HepG2 (cell line): ENCODE measurements at regions not wholly inside any gene's neighbourhood (a gene's known extent, or its start where the extent isn't known, plus 50 kb on each side); places are given as distances from the start of the nearest gene placed in this dataset.

Source experiments
- AFF4 ChIP-seq: sonication (generic); formaldehyde crosslinking; IDR thresholded peaks from 2 replicates; pipeline ENCODE4 v1.4.0; 2020; ENCODE audit warnings: missing genetic modification reagents
- ARNTL ChIP-seq: sonication (generic); formaldehyde crosslinking; IDR thresholded peaks from 2 replicates; pipeline ENCODE4 v1.4.0; 2020; ENCODE audit warnings: mild to moderate bottlenecking, missing genetic modification reagents
- BCL6 ChIP-seq: IDR thresholded peaks from 2 replicates; pipeline ENCODE4 v1.6.1; 2016; ENCODE audit warnings: missing genetic modification reagents, missing compliant biosample characterization
- ETV5 ChIP-seq: IDR thresholded peaks from 2 replicates; pipeline ENCODE4 v1.6.1; 2018; ENCODE audit warnings: missing biosample characterization, missing genetic modification reagents, inconsistent platforms, borderline replicate concordance
- IKZF5 ChIP-seq: IDR thresholded peaks from 2 replicates; pipeline ENCODE4 v1.6.1; 2018; ENCODE audit warnings: missing genetic modification reagents, mild to moderate bottlenecking, missing compliant biosample characterization
- MTF1 ChIP-seq: sonication (generic); formaldehyde crosslinking; IDR thresholded peaks from 2 replicates; pipeline ENCODE4 v1.5.0; 2020; ENCODE audit warnings: missing genetic modification reagents
- NFKBIZ ChIP-seq: IDR thresholded peaks from 2 replicates; pipeline ENCODE4 v1.6.1; 2018; ENCODE audit warnings: missing genetic modification reagents, missing compliant biosample characterization
- PHF5A ChIP-seq: IDR thresholded peaks from one replicate; pipeline ENCODE4 v1.6.1; 2018; ENCODE audit warnings: low read depth, missing genetic modification reagents; ENCODE audit not compliant: unreplicated experiment
- RCOR2 ChIP-seq: IDR thresholded peaks from 2 replicates; pipeline ENCODE4 v1.6.1; 2016; ENCODE audit warnings: missing biosample characterization, missing genetic modification reagents
- SIN3B ChIP-seq: fragments of 150-350 bp; IDR thresholded peaks from 2 replicates; pipeline ENCODE4 v1.6.1; 2014; ENCODE audit warnings: low read length
- TEF ChIP-seq: sonication (generic); formaldehyde crosslinking; IDR thresholded peaks from 2 replicates; pipeline ENCODE4 v1.5.0; 2020; ENCODE audit warnings: missing genetic modification reagents
- TMF1 ChIP-seq: sonication (generic); formaldehyde crosslinking; IDR thresholded peaks from 2 replicates; pipeline ENCODE4 v1.8.1; 2022; ENCODE audit warnings: low read depth, missing genetic modification reagents
- ZHX2 ChIP-seq, 2 experiments: sonication (generic) in 1 of 2; formaldehyde crosslinking in 1 of 2; IDR thresholded peaks; 2 replicates each; pipeline versions ENCODE4 v1.6.1 to v1.9.0; 2014 to 2022; ENCODE audit warnings: antibody characterized with exemption in 1 of 2, borderline replicate concordance in 1 of 2, inconsistent platforms in 1 of 2, low read depth in 1 of 2, missing genetic modification reagents in 1 of 2
- ZNF552 ChIP-seq: sonication (generic); formaldehyde crosslinking; IDR thresholded peaks from 2 replicates; pipeline ENCODE4 v1.9.0; 2022; ENCODE audit warnings: missing genetic modification reagents, mild to moderate bottlenecking, borderline replicate concordance
- TF ChIP-seq, protein P1 (sequence below): IDR thresholded peaks from 2 replicates; pipeline ENCODE4 v1.6.1; 2016; ENCODE audit warnings: missing genetic modification reagents, missing compliant biosample characterization
- TF ChIP-seq, protein P2 (sequence below): sonication (generic); formaldehyde crosslinking; IDR thresholded peaks from 2 replicates; pipeline ENCODE4 v1.8.1; 2023; ENCODE audit warnings: mild to moderate bottlenecking, moderate library complexity, missing genetic modification reagents

GRCh38 chr14:53217316-53217994 is 64.3 kb upstream of the DDHD1 start (continued):
- TF ChIP-seq ZHX2 (IDR thresholded peaks at IDR 0.05; ENCODE audit: low read depth) (no peak), ZHX2 (CRISPR knock-in tag; IDR thresholded peaks at IDR 0.05; ENCODE audit: borderline replicate concordance) (no peak), TEF (CRISPR knock-in tag) (no peak), BCL6 (0 out of 2 replicates have a peak, but pooled peaks have one; percentile 17), AFF4 (CRISPR knock-in tag) (no peak), SIN3B (no peak), PHF5A (CRISPR knock-in tag) (no peak), ETV5 (CRISPR knock-in tag) (0 out of 2 replicates have a peak, but pooled peaks have one; percentile 14), ARNTL (CRISPR knock-in tag) (no peak), RCOR2 (no peak), NFKBIZ (CRISPR knock-in tag) (no peak), ZNF552 (no peak), IKZF5 (0 out of 2 replicates have a peak, but pooled peaks have one; percentile 23), TMF1 (CRISPR knock-in tag) (no peak), MTF1 (no peak)
- TF ChIP-seq, protein P1, sequence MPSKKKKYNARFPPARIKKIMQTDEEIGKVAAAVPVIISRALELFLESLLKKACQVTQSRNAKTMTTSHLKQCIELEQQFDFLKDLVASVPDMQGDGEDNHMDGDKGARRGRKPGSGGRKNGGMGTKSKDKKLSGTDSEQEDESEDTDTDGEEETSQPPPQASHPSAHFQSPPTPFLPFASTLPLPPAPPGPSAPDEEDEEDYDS (CRISPR knock-in tag), result peak; percentile 24; the same call in 1 of the 2 replicates
- TF ChIP-seq, protein P2, sequence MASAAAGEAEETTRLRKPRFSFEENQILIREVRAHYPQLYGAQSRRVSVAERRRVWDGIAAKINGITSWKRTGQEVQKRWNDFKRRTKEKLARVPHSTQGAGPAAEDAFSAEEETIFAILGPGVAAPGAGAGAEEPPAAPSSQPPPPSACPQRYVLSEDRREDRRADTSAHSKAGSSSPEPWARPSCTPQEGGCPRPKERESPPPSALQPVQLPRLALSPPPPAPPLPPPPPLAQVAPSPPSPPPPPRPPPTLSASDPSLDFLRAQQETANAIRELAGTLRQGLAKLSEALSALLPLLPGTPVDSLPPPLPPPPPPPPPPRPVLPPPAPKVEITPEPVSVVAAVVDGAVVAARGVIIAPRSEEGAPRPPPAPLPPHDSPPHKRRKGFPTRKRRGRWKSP (CRISPR knock-in tag), result no peak
